Mucosa of rectum (tissue), 2 donors: ENCODE measurements at regions not wholly inside any gene's neighbourhood (a gene's known extent, or its start where the extent isn't known, plus 50 kb on each side); places are given as distances from the start of the nearest gene placed in this dataset.

ENCODE experiments used
- H3K27ac ChIP-seq, 2 donors: one replicate each; pipeline ENCODE4 v1.7.0; 2013; ENCODE audit warnings: inconsistent platforms in 2 of 2, low read depth in 2 of 2, low read length in 2 of 2
- H3K27me3 ChIP-seq, 2 donors: one replicate each; pipeline ENCODE4 v1.7.0; 2013; ENCODE audit warnings: low read length in 2 of 2; ENCODE audit not compliant: control insufficient read depth in 2 of 2, insufficient read depth in 2 of 2
- H3K36me3 ChIP-seq, 2 donors: one replicate each; pipeline ENCODE4 v1.7.0; 2013; ENCODE audit warnings: low read length in 2 of 2; ENCODE audit not compliant: control insufficient read depth in 2 of 2, insufficient read depth in 2 of 2
- H3K4me1 ChIP-seq, 2 donors: one replicate each; pipeline ENCODE4 v1.7.0; 2013; ENCODE audit warnings: low read length in 2 of 2, mild to moderate bottlenecking in 1 of 2; ENCODE audit not compliant: control insufficient read depth in 2 of 2, insufficient read depth in 2 of 2
- H3K4me3 ChIP-seq, 2 donors: one replicate each; pipeline ENCODE4 v1.7.0; 2013; ENCODE audit warnings: low read length in 2 of 2
- H3K9ac ChIP-seq, 2 donors: one replicate each; pipeline ENCODE4 v1.7.0; 2013; ENCODE audit warnings: low read length in 2 of 2, low read depth in 1 of 2, mild to moderate bottlenecking in 1 of 2
- H3K9me3 ChIP-seq, 2 donors: one replicate each; pipeline ENCODE4 v1.7.0; 2013; ENCODE audit warnings: low read length in 2 of 2; ENCODE audit not compliant: control insufficient read depth in 2 of 2
- donor health status: healthy.
- donor health status: Normal muscosa, but diverticular disease.

DNA sequence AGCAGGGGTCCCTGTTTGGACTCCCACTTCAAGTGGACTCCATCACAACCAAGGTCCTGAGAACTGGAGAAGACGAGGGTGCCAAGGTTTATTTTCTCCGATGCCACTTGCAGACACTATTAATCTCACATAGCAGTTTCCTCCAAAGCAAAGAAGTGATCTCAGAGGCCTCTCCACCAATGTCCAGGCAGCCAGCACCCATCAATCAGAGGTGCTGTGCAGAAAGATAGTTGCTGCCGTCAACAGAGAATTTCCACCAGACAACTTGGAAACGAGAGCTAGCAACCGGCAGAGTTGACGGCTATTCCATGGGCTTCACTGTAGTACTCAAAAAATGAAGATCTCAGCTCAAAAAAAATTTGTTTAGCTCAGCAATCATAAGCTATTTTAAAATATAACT lies 438.6 kb upstream of the PFKP start:
- no peaks in the 10 kb centered on the region for H3K4me1 ChIP-seq
- H3K4me3 ChIP-seq: no peak overlapping the region
- no peaks in the 10 kb centered on the region for H3K9me3 ChIP-seq
- H3K9ac ChIP-seq: no peak overlapping the region
- no peak overlapping the region for H3K27ac ChIP-seq
- no peaks in the 10 kb centered on the region for H3K27me3 ChIP-seq
- no peaks in the 10 kb centered on the region for H3K36me3 ChIP-seq

DNA sequence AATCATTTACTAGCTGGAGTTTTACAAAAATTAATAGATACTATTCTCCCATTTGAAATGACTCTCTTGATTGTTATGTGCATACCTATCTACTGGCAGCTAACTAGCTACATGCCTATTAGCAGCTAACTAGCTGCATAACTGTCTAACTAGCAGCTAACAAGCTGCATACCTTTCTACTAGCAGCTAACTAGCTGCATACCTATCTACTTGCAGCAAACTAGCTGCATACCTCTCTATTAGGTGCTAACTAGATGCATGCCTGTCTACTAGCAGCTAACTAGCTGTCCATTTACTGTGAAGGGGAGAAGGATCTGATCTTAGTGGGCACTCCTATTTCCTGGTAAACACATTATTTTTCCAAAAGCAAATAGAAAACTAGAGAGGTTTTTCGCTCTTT lies 439.4 kb upstream of the PFKP start:
- H3K27ac ChIP-seq: no peak overlapping the region
- no peaks in the 10 kb centered on the region for H3K36me3 ChIP-seq
- no peaks in the 10 kb centered on the region for H3K4me1 ChIP-seq
- no peaks in the 10 kb centered on the region for H3K27me3 ChIP-seq
- no peak overlapping the region for H3K4me3 ChIP-seq
- H3K9ac ChIP-seq: no peak overlapping the region
- no peaks in the 10 kb centered on the region for H3K9me3 ChIP-seq

- no peaks in the 10 kb centered on the region for H3K36me3 ChIP-seq
Observed at GRCh38 chr10:2625094-2625493, 442.3 kb upstream of the PFKP start.

DNA sequence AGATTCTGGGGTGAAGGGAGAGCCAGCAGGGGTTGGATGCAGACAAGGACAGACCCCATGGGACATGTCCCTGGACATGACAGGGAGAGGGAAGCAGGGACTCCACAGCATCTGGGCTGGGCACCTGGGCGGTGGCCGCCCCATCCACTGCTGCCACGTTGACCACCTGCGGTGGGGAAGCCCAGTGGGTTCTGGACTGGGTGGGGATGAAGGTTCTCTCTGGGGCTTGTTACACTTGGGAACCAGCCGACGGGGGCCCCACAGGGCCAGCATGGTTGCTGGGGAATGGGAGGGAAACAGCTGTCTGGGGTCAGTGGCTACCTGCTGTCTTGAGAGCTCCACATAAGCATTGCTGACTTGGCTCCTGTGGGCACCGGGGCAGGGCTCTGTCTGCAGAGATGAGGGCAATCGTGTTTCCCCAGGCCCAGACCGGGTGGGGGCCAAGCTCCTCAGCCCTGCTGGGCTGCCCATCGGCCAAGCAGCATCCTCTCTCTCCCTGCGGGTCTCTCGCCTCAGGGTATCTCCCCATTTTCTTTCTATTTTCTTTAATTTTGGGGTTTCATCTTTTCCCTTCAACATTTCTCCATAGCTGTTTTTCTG lies 443.6 kb upstream of the PFKP start:
- no peak overlapping the region for H3K9ac ChIP-seq
- no peaks in the 10 kb centered on the region for H3K36me3 ChIP-seq
- H3K4me1 ChIP-seq: no peaks in the 10 kb centered on the region
- H3K4me3 ChIP-seq: no peak overlapping the region
- no peaks in the 10 kb centered on the region for H3K9me3 ChIP-seq
- H3K27me3 ChIP-seq: no peaks in the 10 kb centered on the region
- no peak overlapping the region for H3K27ac ChIP-seq

More at GRCh38 chr10:2625094-2625493, 442.3 kb upstream of the PFKP start:
- Histone ChIP-seq H3K4me3 (no peak overlapping the region), H3K27ac (no peak overlapping the region), H3K4me1 (no peaks in the 10 kb centered on the region), H3K27me3 (no peaks in the 10 kb centered on the region), H3K9ac (no peak overlapping the region), H3K9me3 (no peaks in the 10 kb centered on the region)

DNA sequence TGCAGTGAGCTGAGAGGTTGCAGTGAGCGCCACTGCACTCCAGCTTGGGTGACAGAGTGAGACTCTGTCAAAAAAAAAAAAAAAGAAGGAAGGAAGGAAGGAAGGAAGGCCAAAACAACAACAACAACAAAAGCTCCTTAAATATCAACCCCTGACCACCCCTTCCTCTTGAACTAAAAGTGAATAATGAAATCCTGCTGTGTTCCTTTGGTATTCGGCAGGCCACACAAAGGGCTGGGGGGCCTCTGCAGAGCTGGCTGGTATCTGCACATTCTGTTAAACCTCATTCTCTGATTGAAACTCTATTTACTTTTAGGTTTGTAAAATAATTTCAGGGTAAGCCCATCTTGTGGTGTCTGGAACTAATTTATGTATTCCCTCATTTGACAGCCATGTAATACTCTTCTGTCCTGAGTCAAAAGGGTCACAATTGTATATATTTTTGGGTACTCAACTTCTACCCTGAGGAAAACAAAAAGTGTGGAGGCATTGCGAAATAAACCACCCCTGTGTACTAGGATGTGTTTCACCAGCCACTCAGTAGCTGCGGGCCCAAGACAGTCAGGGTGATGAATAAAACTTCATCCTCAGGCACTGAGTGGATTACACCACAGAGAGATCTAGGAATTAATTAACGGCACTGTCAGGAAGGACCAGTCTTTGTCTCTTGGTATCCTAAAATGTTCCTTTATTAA lies 446.4 kb upstream of the PFKP start:
- Histone ChIP-seq H3K9me3 (no peaks in the 10 kb centered on the region), H3K9ac (no peak overlapping the region), H3K4me3 (no peak overlapping the region), H3K36me3 (no peaks in the 10 kb centered on the region), H3K27ac (no peak overlapping the region), H3K4me1 (no peaks in the 10 kb centered on the region), H3K27me3 (no peaks in the 10 kb centered on the region)

GRCh38 chr10:2619916-2620315 lies 447.4 kb upstream of the PFKP start:
- no peaks in the 10 kb centered on the region for H3K27me3 ChIP-seq
- H3K4me3 ChIP-seq: no peak overlapping the region
- no peak overlapping the region for H3K9ac ChIP-seq
- no peaks in the 10 kb centered on the region for H3K9me3 ChIP-seq
- no peaks in the 10 kb centered on the region for H3K36me3 ChIP-seq
- no peak overlapping the region for H3K27ac ChIP-seq
- no peaks in the 10 kb centered on the region for H3K4me1 ChIP-seq

- Histone ChIP-seq H3K36me3 (no peaks in the 10 kb centered on the region), H3K9ac (no peak overlapping the region), H3K4me3 (no peak overlapping the region), H3K27ac (no peak overlapping the region), H3K27me3 (no peaks in the 10 kb centered on the region), H3K9me3 (no peaks in the 10 kb centered on the region), H3K4me1 (no peaks in the 10 kb centered on the region)
Observed at GRCh38 chr10:2619472-2619871, 447.9 kb upstream of the PFKP start.

- no peaks in the 10 kb centered on the region for H3K27me3 ChIP-seq
- H3K4me3 ChIP-seq: no peak overlapping the region
- H3K9ac ChIP-seq: no peak overlapping the region
- no peaks in the 10 kb centered on the region for H3K9me3 ChIP-seq
- H3K36me3 ChIP-seq: no peaks in the 10 kb centered on the region
- H3K27ac ChIP-seq: no peak overlapping the region
- H3K4me1 ChIP-seq: no peaks in the 10 kb centered on the region
Observed at GRCh38 chr10:2618690-2619089, 448.7 kb upstream of the PFKP start.

GRCh38 chr10:2616215-2616614 lies 451.1 kb upstream of the PFKP start:
- no peaks in the 10 kb centered on the region for H3K36me3 ChIP-seq
- H3K4me3 ChIP-seq: no peak overlapping the region

GRCh38 chr10:2611603-2612002 lies 455.7 kb upstream of the PFKP start:
- no peaks in the 10 kb centered on the region for H3K36me3 ChIP-seq
- H3K9me3 ChIP-seq: no peaks in the 10 kb centered on the region
- no peak overlapping the region for H3K9ac ChIP-seq
- no peaks in the 10 kb centered on the region for H3K4me1 ChIP-seq
- H3K27me3 ChIP-seq: no peaks in the 10 kb centered on the region
- H3K27ac ChIP-seq: no peak overlapping the region
- H3K4me3 ChIP-seq: no peak overlapping the region

More at GRCh38 chr10:2616215-2616614, 451.1 kb upstream of the PFKP start:
- Histone ChIP-seq H3K9me3 (no peaks in the 10 kb centered on the region), H3K27me3 (no peaks in the 10 kb centered on the region), H3K27ac (no peak overlapping the region), H3K4me1 (no peaks in the 10 kb centered on the region), H3K9ac (no peak overlapping the region)
